Breast epithelium (tissue), 4 donors: ENCODE measurements at regions not wholly inside any gene's neighbourhood (a gene's known extent, or its start where the extent isn't known, plus 50 kb on each side); places are given as distances from the start of the nearest gene placed in this dataset.
"Not testable (repeated sequence)": the region's sequence is repeated elsewhere in the genome, so short reads cannot be mapped to it uniquely, and the experiment has no call there.

Source experiments
- DNase-seq, 2 donors: peaks; one replicate each; pipeline ENCODE4 v3.0.0-alpha.2; 2019; ENCODE audit warnings: low spot score in 2 of 2
- H3K27ac ChIP-seq, 2 donors: fragments of 200-600 bp; sonication (generic) in 1 of 2; one replicate each; pipeline ENCODE4 v1.5.1; 2016 to 2019; ENCODE audit warnings: mild to moderate bottlenecking in 1 of 2
- H3K27me3 ChIP-seq, 2 donors: fragments of 200-600 bp; sonication (generic) in 1 of 2; one replicate each; pipeline versions ENCODE4 v1.5.1 to v1.6.0; 2017 to 2019; ENCODE audit warnings: control low read depth in 1 of 2, mild to moderate bottlenecking in 1 of 2
- H3K36me3 ChIP-seq: fragments of 200-600 bp; one replicate; pipeline ENCODE4 v1.5.1; 2019
- H3K4me1 ChIP-seq, 2 donors: fragments of 200-600 bp; sonication (generic); one replicate each; pipeline ENCODE4 v1.5.1; 2016 to 2019; ENCODE audit warnings: control low read depth in 1 of 2
- H3K4me3 ChIP-seq, 3 donors: fragments of 200-600 bp; sonication (generic); 1 replicate in 2 of 3; 2 replicates in 1 of 3; pipeline ENCODE4 v1.5.1; 2016 to 2019; ENCODE audit warnings: mild to moderate bottlenecking in 3 of 3, moderate library complexity in 2 of 3
- H3K9me3 ChIP-seq, 2 donors: fragments of 200-600 bp; sonication (generic) in 1 of 2; one replicate each; pipeline ENCODE4 v1.5.1; 2016 to 2019; ENCODE audit warnings: control low read depth in 1 of 2
- CTCF ChIP-seq, 3 donors: fragments of 450-650 bp; IDR thresholded peaks; one replicate each; pipeline ENCODE4 v1.5.1; 2016 to 2017; ENCODE audit warnings: antibody characterized with exemption in 3 of 3, mild to moderate bottlenecking in 3 of 3, moderate library complexity in 3 of 3
- POLR2A ChIP-seq: fragments of 450-650 bp; IDR thresholded peaks from one replicate; pipeline ENCODE4 v1.6.1; 2016; ENCODE audit warnings: antibody characterized with exemption, mild to moderate bottlenecking, moderate library complexity
- POLR2AphosphoS5 ChIP-seq, 3 donors: sonication (generic); formaldehyde crosslinking; IDR thresholded peaks; one replicate each; pipeline ENCODE4 v1.6.1; 2017; ENCODE audit warnings: antibody characterized with exemption in 3 of 3
- intact Hi-C: fragments of 100-400 bp; cut with DNase I; formaldehyde crosslinking; loops from one replicate; pipeline ENCODE4 v1.15.1; 2023; ENCODE audit warnings: low total_unique reads

- DNase-seq, result no peak
- Histone ChIP-seq H3K36me3 (no peaks in the 10 kb centered on the region), H3K27me3 (no peaks in the 10 kb centered on the region), H3K27ac (no peak overlapping the region), H3K9me3 (no peaks in the 10 kb centered on the region), H3K4me3 (no peak overlapping the region), H3K4me1 (no peaks in the 10 kb centered on the region)
- TF ChIP-seq CTCF (IDR thresholded peaks at IDR 0.05) (no peak), POLR2AphosphoS5 (IDR thresholded peaks at IDR 0.05) (no peak), POLR2A (no peak)
- intact Hi-C loops, result no loop called here
Measured at GRCh38 chr5:145015146-145015545, 820.0 kb downstream of the PRELID2 start.

- TF ChIP-seq POLR2A (no peak), POLR2AphosphoS5 (IDR thresholded peaks at IDR 0.05) (no peak), CTCF (IDR thresholded peaks at IDR 0.05) (no peak)
- no peak for DNase-seq
- Histone ChIP-seq H3K27ac (no peak overlapping the region), H3K4me1 (no peaks in the 10 kb centered on the region), H3K9me3 (no peaks in the 10 kb centered on the region), H3K4me3 (no peak overlapping the region), H3K36me3 (no peaks in the 10 kb centered on the region), H3K27me3 (no peaks in the 10 kb centered on the region)
- intact Hi-C loops, result no loop called here
Measured at GRCh38 chr5:145014109-145014508, 821.0 kb downstream of the PRELID2 start.

- intact Hi-C loops, result no loop called here
- no peak for DNase-seq
- H3K27me3 ChIP-seq, result no peaks in the 10 kb centered on the region
- TF ChIP-seq POLR2AphosphoS5 (IDR thresholded peaks at IDR 0.05) (no peak), CTCF (IDR thresholded peaks at IDR 0.05) (no peak), POLR2A (no peak)
- H3K27ac ChIP-seq, result no peak overlapping the region
- no peaks in the 10 kb centered on the region for H3K9me3 ChIP-seq
- no peaks in the 10 kb centered on the region for H3K36me3 ChIP-seq
- H3K4me1 ChIP-seq, result no peaks in the 10 kb centered on the region
- no peak overlapping the region for H3K4me3 ChIP-seq
Measured at GRCh38 chr5:145010834-145011233, 824.3 kb downstream of the PRELID2 start.

GRCh38 chr5:145008876-145009530 is 826.1 kb downstream of the PRELID2 start:
- Histone ChIP-seq H3K9me3 (no peaks in the 10 kb centered on the region), H3K27ac (no peak overlapping the region), H3K36me3 (no peaks in the 10 kb centered on the region), H3K4me3 (no peak overlapping the region), H3K4me1 (no peaks in the 10 kb centered on the region), H3K27me3 (no peaks in the 10 kb centered on the region)
- TF ChIP-seq POLR2A (no peak), CTCF (IDR thresholded peaks at IDR 0.05) (no peak), POLR2AphosphoS5 (IDR thresholded peaks at IDR 0.05) (no peak)
- intact Hi-C loops, result no loop called here
- no peak for DNase-seq

GRCh38 chr5:144994356-144994755 is 823.7 kb downstream of the KCTD16 start:
- intact Hi-C loops, result loop anchor here (10.0 kb wide), 1 partner anchor 580 kb away; no protein-coding TSS in a partner anchor
- not testable (repeated sequence) for H3K9me3 ChIP-seq, H3K27me3 ChIP-seq, DNase-seq, H3K4me3 ChIP-seq, H3K4me1 ChIP-seq, H3K27ac ChIP-seq, H3K36me3 ChIP-seq

- no peaks in the 10 kb centered on the region for H3K4me1 ChIP-seq
- intact Hi-C loops, result no loop called here
- no peak for TF ChIP-seq CTCF (IDR thresholded peaks at IDR 0.05)
- no peak for DNase-seq
- no peaks in the 10 kb centered on the region for H3K9me3 ChIP-seq
- H3K27ac ChIP-seq, result no peak overlapping the region
- H3K36me3 ChIP-seq, result no peaks in the 10 kb centered on the region
- no peaks in the 10 kb centered on the region for H3K27me3 ChIP-seq
- no peak overlapping the region for H3K4me3 ChIP-seq
Measured at GRCh38 chr5:144983101-144983500, 812.4 kb downstream of the KCTD16 start.
